Erythroblast (primary cell): ENCODE measurements at regions not wholly inside any gene's neighbourhood (a gene's known extent, or its start where the extent isn't known, plus 50 kb on each side); places are given as distances from the start of the nearest gene placed in this dataset.

Experiments used
- DNase-seq, 2 experiments: peaks; one replicate each; lab custom pipeline; 2025; lab: John Stamatoyannopoulos, UW
- GATA1 ChIP-seq: IDR thresholded peaks from 2 replicates; pipeline ENCODE4 v1.6.1; 2011; ENCODE audit warnings: low read depth, mild to moderate bottlenecking, control low read depth, low read length, moderate library complexity
- POLR2A ChIP-seq: IDR thresholded peaks from 2 replicates; pipeline ENCODE4 v1.6.1; 2011; ENCODE audit warnings: mild to moderate bottlenecking, low read length

- no peak for DNase-seq
- TF ChIP-seq POLR2A (no peak), GATA1 (no peak)
Observed at GRCh38 chr3:194779729-194780224, 94.1 kb downstream of the FAM43A start.

GRCh38 chr3:194780706-194781105 lies 95.0 kb downstream of the FAM43A start:
- no peak for TF ChIP-seq POLR2A
- no peak for TF ChIP-seq GATA1

GRCh38 chr3:194781617-194782016 lies 95.9 kb downstream of the FAM43A start:
- no peak for TF ChIP-seq POLR2A
- TF ChIP-seq GATA1: no peak
- DNase-seq: no peak

More at GRCh38 chr3:194780706-194781105, 95.0 kb downstream of the FAM43A start:
- no peak for DNase-seq

GRCh38 chr3:194782698-194783404 lies 97.2 kb downstream of the FAM43A start:
- DNase-seq: no peak
- no peak for TF ChIP-seq GATA1
- no peak for TF ChIP-seq POLR2A

- DNase-seq: no peak
- TF ChIP-seq POLR2A (no peak), GATA1 (no peak)
Observed at GRCh38 chr3:194784361-194784760, 98.7 kb downstream of the FAM43A start.

GRCh38 chr3:194785315-194785714 lies 99.6 kb downstream of the FAM43A start:
- no peak for DNase-seq
- TF ChIP-seq POLR2A (no peak), GATA1 (no peak)

GRCh38 chr3:194787072-194787471 lies 101.4 kb downstream of the FAM43A start:
- TF ChIP-seq GATA1 (no peak), POLR2A (no peak)
- no peak for DNase-seq

- TF ChIP-seq GATA1 (no peak), POLR2A (no peak)
- no peak for DNase-seq
Observed at GRCh38 chr3:194787650-194788049, 102.0 kb downstream of the FAM43A start.

- TF ChIP-seq GATA1: no peak
- no peak for TF ChIP-seq POLR2A
- DNase-seq: no peak
Observed at GRCh38 chr3:194792368-194792767, 106.7 kb downstream of the FAM43A start.

- TF ChIP-seq POLR2A: no peak
Observed at GRCh38 chr3:194797555-194798250, 112.0 kb downstream of the FAM43A start.

GRCh38 chr3:194798486-194798885 lies 112.8 kb downstream of the FAM43A start:
- DNase-seq: no peak
- TF ChIP-seq GATA1: no peak
- TF ChIP-seq POLR2A: no peak

More at GRCh38 chr3:194797555-194798250, 112.0 kb downstream of the FAM43A start:
- DNase-seq: no peak

- DNase-seq: no peak
- TF ChIP-seq GATA1 (no peak), POLR2A (no peak)
Observed at GRCh38 chr3:194800002-194800401, 114.3 kb downstream of the FAM43A start.

GRCh38 chr3:194801461-194802432 lies 116.1 kb downstream of the FAM43A start:
- TF ChIP-seq POLR2A: no peak
- no peak for TF ChIP-seq GATA1

More at GRCh38 chr3:194801461-194802432, 116.1 kb downstream of the FAM43A start:
- DNase-seq: no peak
